Activated B cell treated with CpG ODN at 0.5 μM for 24 hours (primary cell): ENCODE measurements at regions not wholly inside any gene's neighbourhood (a gene's known extent, or its start where the extent isn't known, plus 50 kb on each side); places are given as distances from the start of the nearest gene placed in this dataset.

ENCODE experiments used
- ATAC-seq: fragments of 200-7000 bp; cut with Tn5 transposase; one replicate; pipeline ENCODE4 v1.10.0; 2021; ENCODE audit warnings: low read depth, mild to moderate bottlenecking, moderate library complexity
- CTCF ChIA-PET: fragments of 350-600 bp; sonication (Branson Sonifier 250); formaldehyde crosslinking; loops from one replicate; lab custom pipeline; 2021; ENCODE audit warnings: antibody characterized with exemption; lab: Charles Lee
- POLR2A ChIA-PET: fragments of 350-600 bp; sonication (Branson Sonifier 250); formaldehyde crosslinking; loops from one replicate; lab custom pipeline; 2021; ENCODE audit warnings: antibody characterized with exemption; lab: Charles Lee
- DNase-seq: peaks from one replicate; pipeline ENCODE4 v3.0.0; 2022
- H3K27ac Mint-ChIP-seq: one replicate; pipeline ENCODE4 v1.8.0; 2020; ENCODE audit warnings: mixed read lengths
- H3K27me3 Mint-ChIP-seq: one replicate; pipeline ENCODE4 v1.8.0; 2021; ENCODE audit warnings: mixed read lengths
- H3K36me3 Mint-ChIP-seq: one replicate; pipeline ENCODE4 v1.8.0; 2021; ENCODE audit warnings: low read depth, mixed read lengths
- H3K4me1 Mint-ChIP-seq: one replicate; pipeline ENCODE4 v1.8.0; 2021; ENCODE audit warnings: mixed read lengths
- H3K4me3 Mint-ChIP-seq: one replicate; pipeline ENCODE4 v1.8.0; 2020; ENCODE audit warnings: mild to moderate bottlenecking, mixed read lengths
- H3K9me3 Mint-ChIP-seq: one replicate; pipeline ENCODE4 v1.8.0; 2020; ENCODE audit warnings: mixed read lengths
- CTCF ChIP-seq: fragments of 200-600 bp; IDR thresholded peaks from one replicate; pipeline ENCODE4 v1.8.0; 2022; ENCODE audit warnings: antibody characterized with exemption, mild to moderate bottlenecking
- intact Hi-C: fragments of 100-400 bp; cut with micrococcal nuclease; formaldehyde crosslinking; loops from one replicate; pipeline ENCODE4 v1.15.1; 2024

- H3K9me3 Mint-ChIP-seq, result no peaks in the 10 kb centered on the region
- ChIA-PET POLR2A (no interaction called here), CTCF (no interaction called here)
- ATAC-seq (no peak), DNase-seq (no peak)
- no peaks in the 10 kb centered on the region for H3K27me3 Mint-ChIP-seq
- no peaks in the 10 kb centered on the region for H3K36me3 Mint-ChIP-seq
- intact Hi-C loops, result no loop called here
- no peaks in the 10 kb centered on the region for H3K4me1 Mint-ChIP-seq
- H3K4me3 Mint-ChIP-seq, result no peak overlapping the region
- no peak overlapping the region for H3K27ac Mint-ChIP-seq
- no peak for TF ChIP-seq CTCF
These were observed 701.9 kb downstream of the EDEM1 start for GRCh38 chr3:5889374-5889773.

DNA sequence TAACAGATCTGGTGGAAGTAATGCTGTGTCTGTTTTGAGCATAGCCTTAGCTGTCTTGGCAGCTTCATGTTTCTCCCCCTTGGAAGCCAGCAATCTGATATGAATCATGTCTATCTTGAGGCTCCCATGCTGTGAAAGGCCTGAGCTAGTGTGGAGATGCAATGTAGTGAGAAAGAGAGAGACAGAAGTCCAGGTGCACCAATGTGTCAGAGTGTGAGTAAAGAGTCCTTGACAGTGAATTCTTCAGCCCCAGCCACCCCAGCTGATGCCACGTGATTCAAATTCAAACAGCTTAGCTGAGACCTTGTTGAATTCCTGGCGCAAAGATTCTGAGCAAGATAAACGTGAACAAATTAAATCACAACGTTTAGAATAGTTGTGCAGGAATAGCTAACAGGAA lies 704.2 kb downstream of the EDEM1 start:
- no peaks in the 10 kb centered on the region for H3K9me3 Mint-ChIP-seq
- ChIA-PET POLR2A (no interaction called here), CTCF (no interaction called here)
- ATAC-seq (no peak), DNase-seq (no peak)
- H3K27ac Mint-ChIP-seq, result no peak overlapping the region
- intact Hi-C loops, result no loop called here
- H3K4me3 Mint-ChIP-seq, result no peak overlapping the region
- no peak for TF ChIP-seq CTCF
- H3K36me3 Mint-ChIP-seq, result no peaks in the 10 kb centered on the region
- H3K27me3 Mint-ChIP-seq, result no peaks in the 10 kb centered on the region
- no peaks in the 10 kb centered on the region for H3K4me1 Mint-ChIP-seq

DNA sequence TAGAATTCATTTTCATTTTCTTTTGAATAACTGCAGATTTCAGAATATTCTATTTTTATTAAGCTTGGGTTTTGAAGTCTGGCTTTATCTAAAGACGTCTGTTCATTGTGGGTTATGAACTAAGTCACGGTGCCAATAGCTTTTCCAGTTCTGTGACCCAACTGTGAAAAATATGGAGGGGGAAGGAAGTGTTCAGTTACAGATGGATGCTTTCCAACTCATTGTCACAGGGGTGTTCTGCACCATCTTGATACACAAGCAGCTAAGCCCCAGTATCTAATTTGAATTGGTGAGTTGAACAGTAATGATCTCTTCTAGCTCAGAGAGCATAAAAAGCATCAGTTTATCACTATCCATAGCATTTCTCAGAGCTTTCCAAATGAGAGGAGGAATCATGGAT lies 710.6 kb downstream of the EDEM1 start:
- ChIA-PET POLR2A (no interaction called here), CTCF (no interaction called here)
- DNase-seq (no peak), ATAC-seq (no peak)
- H3K27ac Mint-ChIP-seq, result no peak overlapping the region
- intact Hi-C loops, result no loop called here
- no peaks in the 10 kb centered on the region for H3K36me3 Mint-ChIP-seq
- TF ChIP-seq CTCF, result no peak
- no peaks in the 10 kb centered on the region for H3K9me3 Mint-ChIP-seq
- H3K27me3 Mint-ChIP-seq, result no peaks in the 10 kb centered on the region
- no peaks in the 10 kb centered on the region for H3K4me1 Mint-ChIP-seq
- no peak overlapping the region for H3K4me3 Mint-ChIP-seq

DNA sequence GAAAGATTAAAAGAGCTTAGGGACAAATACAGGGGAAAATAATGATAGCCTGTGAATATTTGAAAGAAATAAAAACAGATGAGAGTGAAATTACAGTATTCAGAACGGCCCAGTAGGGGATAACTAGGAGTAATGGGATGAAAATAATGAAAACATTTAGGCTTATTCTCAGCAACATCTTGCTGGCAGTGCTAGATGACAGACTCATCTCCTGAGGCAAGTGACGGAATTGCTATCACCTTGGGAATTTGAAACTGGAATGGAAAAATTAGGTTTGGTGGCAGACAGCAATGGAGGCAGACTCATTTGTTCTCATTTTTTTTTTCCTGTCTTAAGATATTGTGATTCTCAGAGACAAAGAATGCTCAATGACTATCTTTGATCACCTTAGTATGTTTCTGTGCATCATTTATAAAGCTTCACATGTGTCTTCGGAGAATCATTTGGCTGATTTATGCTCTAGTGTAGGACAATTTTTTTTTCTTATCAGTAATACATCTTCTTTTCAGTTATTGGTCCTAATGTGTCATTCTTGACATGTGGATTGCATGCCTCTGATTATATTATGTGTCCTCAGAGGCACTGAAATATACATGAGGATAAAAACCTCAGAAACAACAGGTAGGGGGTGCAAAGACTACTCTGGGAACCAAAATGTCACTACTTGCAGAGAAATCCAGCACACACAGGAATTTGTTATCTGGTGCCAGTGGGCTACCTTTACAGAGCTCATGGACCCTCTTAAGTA lies 711.7 kb downstream of the EDEM1 start:
- CTCF ChIA-PET, result no interaction called here
- H3K4me1 Mint-ChIP-seq, result no peaks in the 10 kb centered on the region
- no peak for TF ChIP-seq CTCF
- no peak for DNase-seq
- H3K36me3 Mint-ChIP-seq, result no peaks in the 10 kb centered on the region
- no peaks in the 10 kb centered on the region for H3K9me3 Mint-ChIP-seq
- intact Hi-C loops, result no loop called here
- no peak overlapping the region for H3K4me3 Mint-ChIP-seq
- no peak overlapping the region for H3K27ac Mint-ChIP-seq
- POLR2A ChIA-PET, result no interaction called here
- no peak for ATAC-seq
- H3K27me3 Mint-ChIP-seq, result no peaks in the 10 kb centered on the region

- ATAC-seq (no peak), DNase-seq (no peak)
- H3K4me3 Mint-ChIP-seq, result no peak overlapping the region
- peaks cover 5% of the 10 kb centered on the region for H3K9me3 Mint-ChIP-seq
- ChIA-PET POLR2A (no interaction called here), CTCF (no interaction called here)
- H3K27me3 Mint-ChIP-seq, result no peaks in the 10 kb centered on the region
- intact Hi-C loops, result no loop called here
- H3K36me3 Mint-ChIP-seq, result no peaks in the 10 kb centered on the region
- TF ChIP-seq CTCF, result no peak
- no peak overlapping the region for H3K27ac Mint-ChIP-seq
- H3K4me1 Mint-ChIP-seq, result no peaks in the 10 kb centered on the region
These were observed 730.4 kb downstream of the EDEM1 start for GRCh38 chr3:5917932-5918331.
